ENCODE measurements at regions not wholly inside any gene's neighbourhood (a gene's known extent, or its start where the extent isn't known, plus 50 kb on each side); places are given as distances from the start of the nearest gene placed in this dataset.

DNA sequence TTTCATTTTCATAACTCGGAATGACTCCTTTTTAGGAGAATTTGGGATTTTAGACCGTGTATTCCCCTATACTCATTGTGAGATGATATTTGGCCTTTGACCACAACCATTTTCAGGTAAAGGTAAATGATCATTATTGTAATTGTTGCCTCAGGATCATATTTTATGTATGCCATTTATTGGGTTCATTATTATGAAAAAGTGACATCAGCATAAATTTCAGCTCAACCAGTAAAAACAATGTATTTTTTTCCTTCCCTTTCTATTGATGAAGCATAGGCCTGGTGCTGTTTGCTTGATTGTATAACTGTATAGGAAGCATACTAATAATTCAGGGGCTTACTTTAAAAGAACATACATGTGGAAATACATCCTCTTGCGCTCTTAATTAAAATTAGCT, 832.9 kb upstream of the FANCL start:
- TF ChIP-seq, protein P1, sequence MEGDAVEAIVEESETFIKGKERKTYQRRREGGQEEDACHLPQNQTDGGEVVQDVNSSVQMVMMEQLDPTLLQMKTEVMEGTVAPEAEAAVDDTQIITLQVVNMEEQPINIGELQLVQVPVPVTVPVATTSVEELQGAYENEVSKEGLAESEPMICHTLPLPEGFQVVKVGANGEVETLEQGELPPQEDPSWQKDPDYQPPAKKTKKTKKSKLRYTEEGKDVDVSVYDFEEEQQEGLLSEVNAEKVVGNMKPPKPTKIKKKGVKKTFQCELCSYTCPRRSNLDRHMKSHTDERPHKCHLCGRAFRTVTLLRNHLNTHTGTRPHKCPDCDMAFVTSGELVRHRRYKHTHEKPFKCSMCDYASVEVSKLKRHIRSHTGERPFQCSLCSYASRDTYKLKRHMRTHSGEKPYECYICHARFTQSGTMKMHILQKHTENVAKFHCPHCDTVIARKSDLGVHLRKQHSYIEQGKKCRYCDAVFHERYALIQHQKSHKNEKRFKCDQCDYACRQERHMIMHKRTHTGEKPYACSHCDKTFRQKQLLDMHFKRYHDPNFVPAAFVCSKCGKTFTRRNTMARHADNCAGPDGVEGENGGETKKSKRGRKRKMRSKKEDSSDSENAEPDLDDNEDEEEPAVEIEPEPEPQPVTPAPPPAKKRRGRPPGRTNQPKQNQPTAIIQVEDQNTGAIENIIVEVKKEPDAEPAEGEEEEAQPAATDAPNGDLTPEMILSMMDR (IDR thresholded peaks at IDR 0.05; ENCODE audit: low read depth, low read length) = no peak
- no peak for TF ChIP-seq EZH2phosphoT487 (IDR thresholded peaks at IDR 0.05; ENCODE audit: low read depth)

Data from OCI-LY3 (cell line).